GM23338 (cell line): ENCODE measurements at regions not wholly inside any gene's neighbourhood (a gene's known extent, or its start where the extent isn't known, plus 50 kb on each side); places are given as distances from the start of the nearest gene placed in this dataset.

Source experiments
- ATAC-seq: fragments of 200-7000 bp; cut with Tn5 transposase; 3 replicates; pipeline ENCODE4 v1.9.1; 2020
- DNase-seq: peaks from one replicate; pipeline ENCODE4 v3.0.0-alpha.2; 2015; ENCODE audit warnings: low spot score
- H2AFZ ChIP-seq: fragments of 200-600 bp; sonication (generic); 2 replicates; pipeline ENCODE4 v1.8.0; 2016; ENCODE audit warnings: antibody characterized with exemption, mild to moderate bottlenecking, moderate library complexity
- H3F3A ChIP-seq: fragments of 200-600 bp; sonication (generic); replicated peaks from 2 replicates; pipeline ENCODE4 v1.8.0; 2017; ENCODE audit warnings: antibody characterized with exemption, mixed run types, low read depth
- H3K27ac ChIP-seq: fragments of 200-600 bp; sonication (generic); 2 replicates; pipeline ENCODE4 v1.6.1; 2016; ENCODE audit warnings: low read depth
- H3K27me3 ChIP-seq: fragments of 200-600 bp; sonication (generic); 2 replicates; pipeline ENCODE4 v1.8.0; 2016; ENCODE audit warnings: mild to moderate bottlenecking, mixed run types, moderate library complexity; ENCODE audit not compliant: insufficient read depth
- H3K36me3 ChIP-seq: fragments of 200-600 bp; sonication (generic); 2 replicates; pipeline ENCODE4 v1.8.0; 2016; ENCODE audit warnings: mild to moderate bottlenecking; ENCODE audit not compliant: insufficient read depth
- H3K4me1 ChIP-seq: fragments of 200-600 bp; sonication (generic); 2 replicates; pipeline ENCODE4 v1.8.0; 2016; ENCODE audit warnings: mild to moderate bottlenecking, moderate library complexity; ENCODE audit not compliant: insufficient read depth
- H3K4me2 ChIP-seq: fragments of 200-600 bp; sonication (generic); 2 replicates; pipeline ENCODE4 v1.7.1; 2017; ENCODE audit warnings: mixed run types
- H3K4me3 ChIP-seq: fragments of 200-600 bp; sonication (generic); 2 replicates; pipeline ENCODE4 v1.6.1; 2016; ENCODE audit warnings: mixed run types
- H3K79me2 ChIP-seq: fragments of 200-600 bp; sonication (generic); replicated peaks from 2 replicates; pipeline ENCODE4 v1.8.0; 2017; ENCODE audit warnings: mild to moderate bottlenecking; ENCODE audit not compliant: insufficient read depth
- H3K9me2 ChIP-seq: fragments of 200-600 bp; sonication (generic); 2 replicates; pipeline ENCODE4 v1.8.0; 2017; ENCODE audit not compliant: insufficient read depth
- H4K20me1 ChIP-seq: fragments of 200-600 bp; sonication (generic); replicated peaks from 2 replicates; pipeline ENCODE4 v1.8.0; 2017; ENCODE audit warnings: mild to moderate bottlenecking; ENCODE audit not compliant: insufficient read depth
- H3K27ac Mint-ChIP-seq: 2 replicates; pipeline ENCODE4 v1.8.0; 2020; ENCODE audit warnings: inconsistent platforms, mild to moderate bottlenecking, moderate library complexity, mixed read lengths
- H3K27me3 Mint-ChIP-seq: 3 replicates; pipeline ENCODE4 v1.8.0; 2022; ENCODE audit warnings: low read depth, mild to moderate bottlenecking, moderate library complexity, mixed read lengths, inconsistent platforms; ENCODE audit not compliant: insufficient read depth, poor library complexity
- H3K36me3 Mint-ChIP-seq: 3 replicates; pipeline ENCODE4 v1.8.0; 2021; ENCODE audit warnings: low read depth, mild to moderate bottlenecking, inconsistent platforms, moderate library complexity, mixed read lengths
- H3K4me1 Mint-ChIP-seq: 3 replicates; pipeline ENCODE4 v1.8.0; 2020; ENCODE audit warnings: mild to moderate bottlenecking, inconsistent platforms, mixed read lengths
- H3K4me3 Mint-ChIP-seq: 3 replicates; pipeline ENCODE4 v1.8.0; 2021; ENCODE audit warnings: moderate library complexity, mild to moderate bottlenecking, inconsistent platforms, mixed read lengths
- H3K9me3 Mint-ChIP-seq: 3 replicates; pipeline ENCODE4 v1.8.0; 2020; ENCODE audit warnings: moderate library complexity, mild to moderate bottlenecking, inconsistent platforms, mixed read lengths
- CREB1 ChIP-seq: fragments of 250-450 bp; sonication (Bioruptor Pico); IDR thresholded peaks from 2 replicates; pipeline ENCODE4 v1.5.0; 2020; ENCODE audit warnings: low read depth, mild to moderate bottlenecking, moderate library complexity
- CTCF ChIP-seq, 2 experiments: fragments of 200-600 bp in 1 of 2; sonication (generic) in 1 of 2; conservative IDR thresholded peaks; 2 replicates each; pipeline versions ENCODE4 v1.5.1 to v1.6.1; 2016 to 2017; ENCODE audit warnings: antibody characterized with exemption in 2 of 2, low read depth in 2 of 2, mild to moderate bottlenecking in 2 of 2, moderate library complexity in 1 of 2
- ETS1 ChIP-seq: IDR thresholded peaks from 2 replicates; pipeline ENCODE4 v1.6.1; 2016; ENCODE audit warnings: antibody characterized with exemption
- EZH2 ChIP-seq: fragments of 200-600 bp; sonication (generic); IDR thresholded peaks from one replicate; pipeline ENCODE4 v1.8.0; 2017; ENCODE audit warnings: antibody characterized with exemption, mild to moderate bottlenecking, low read depth; ENCODE audit not compliant: unreplicated experiment
- EZH2phosphoT487 ChIP-seq: fragments of 200-600 bp; sonication (generic); IDR thresholded peaks from one replicate; pipeline ENCODE4 v1.8.1; 2018; ENCODE audit warnings: antibody characterized with exemption; ENCODE audit not compliant: unreplicated experiment
- JUNB ChIP-seq: IDR thresholded peaks from one replicate; pipeline ENCODE4 v1.6.1; 2016; ENCODE audit warnings: antibody characterized with exemption; ENCODE audit not compliant: unreplicated experiment
- NANOG ChIP-seq: IDR thresholded peaks from 2 replicates; pipeline ENCODE4 v1.6.1; 2016; ENCODE audit warnings: antibody characterized with exemption, borderline replicate concordance
- POLR2AphosphoS5 ChIP-seq: IDR thresholded peaks from 2 replicates; pipeline ENCODE4 v1.6.1; 2016; ENCODE audit warnings: antibody characterized with exemption, low read depth
- REST ChIP-seq: IDR thresholded peaks from one replicate; pipeline ENCODE4 v1.6.1; 2018; ENCODE audit warnings: antibody characterized with exemption; ENCODE audit not compliant: unreplicated experiment
- STAT1 ChIP-seq: IDR thresholded peaks from one replicate; pipeline ENCODE4 v1.6.1; 2016; ENCODE audit warnings: antibody characterized with exemption; ENCODE audit not compliant: unreplicated experiment
- ZNF114 ChIP-seq: fragments of 250-450 bp; sonication (Bioruptor Pico); IDR thresholded peaks from 2 replicates; pipeline ENCODE4 v1.5.0; 2020; ENCODE audit warnings: mild to moderate bottlenecking, moderate library complexity
- ZNF331 ChIP-seq: fragments of 250-450 bp; sonication (Bioruptor Pico); IDR thresholded peaks from 2 replicates; pipeline ENCODE4 v1.5.0; 2020; ENCODE audit warnings: low read depth, mild to moderate bottlenecking, moderate library complexity
- ZNF462 ChIP-seq: fragments of 250-450 bp; sonication (Bioruptor Pico); IDR thresholded peaks from 2 replicates; pipeline ENCODE4 v1.5.0; 2020; ENCODE audit warnings: mild to moderate bottlenecking, moderate library complexity

- 0 out of 2 replicates have a peak, but pooled peaks cover 5% of the 10 kb centered on the region for H3K9me2 ChIP-seq
- no peaks in the 10 kb centered on the region for H3K36me3 ChIP-seq
- Mint-ChIP-seq H3K4me1 (peaks cover 27% of the 10 kb centered on the region), H3K27me3 (peaks cover 10% of the 10 kb centered on the region), H3K9me3 (no peaks in the 10 kb centered on the region), H3K27ac (no peak overlapping the region), H3K4me3 (peak overlapping the region; percentile 69), H3K36me3 (no peaks in the 10 kb centered on the region)
- peak overlapping the region; percentile 87; the same call in 1 of the 2 replicates for H2AFZ ChIP-seq
- TF ChIP-seq POLR2AphosphoS5 (peak; percentile 38; the same call in 1 of the 2 replicates), EZH2 (no peak), EZH2phosphoT487 (no peak), ZNF331 (CRISPR knock-in tag) (no peak), ETS1 (no peak), ZNF462 (CRISPR knock-in tag) (no peak), JUNB (no peak), REST (no peak), CTCF (conservative IDR thresholded peaks at IDR 0.05; ENCODE audit: low read depth in 2 of 2) (peak; percentile 63 to 83), CREB1 (0 out of 2 replicates have a peak, but pooled peaks have one; percentile 18), NANOG (no peak), ZNF114 (CRISPR knock-in tag) (no peak), STAT1 (no peak)
- no peak overlapping the region for H3K27ac ChIP-seq
- DNase-seq (peak; percentile 94), ATAC-seq (peak; percentile 98)
- H3K4me1 ChIP-seq = peaks cover 8% of the 10 kb centered on the region
- H3K79me2 ChIP-seq = no peaks in the 10 kb centered on the region
- no peaks in the 10 kb centered on the region for H4K20me1 ChIP-seq
- no peaks in the 10 kb centered on the region for H3F3A ChIP-seq
- H3K27me3 ChIP-seq = no peaks in the 10 kb centered on the region
- peak overlapping the region; percentile 70 for H3K4me3 ChIP-seq
- H3K4me2 ChIP-seq = peak overlapping the region; percentile 77
These were observed 470.6 kb downstream of the PTPRU start for GRCh38 chr1:29706936-29707335.
